Neural progenitor cell (in vitro differentiated cells): ENCODE measurements at regions not wholly inside any gene's neighbourhood (a gene's known extent, or its start where the extent isn't known, plus 50 kb on each side); places are given as distances from the start of the nearest gene placed in this dataset.
"Not testable (repeated sequence)": the region's sequence is repeated elsewhere in the genome, so short reads cannot be mapped to it uniquely, and the experiment has no call there.

ENCODE experiments used
- DNase-seq: peaks from one replicate; pipeline ENCODE4 v3.0.0-alpha.2; 2016; ENCODE audit warnings: low spot score
- H2AFZ ChIP-seq: fragments of 200-600 bp; sonication (generic); replicated peaks from 2 replicates; pipeline ENCODE4 v1.6.1; 2016; ENCODE audit warnings: antibody characterized with exemption
- H3F3A ChIP-seq: fragments of 200-600 bp; sonication (generic); 2 replicates; pipeline ENCODE4 v1.6.1; 2016; ENCODE audit warnings: antibody characterized with exemption, low read depth
- H3K27ac ChIP-seq: fragments of 200-600 bp; sonication (generic); 2 replicates; pipeline ENCODE4 v1.5.1; 2016; ENCODE audit warnings: mild to moderate bottlenecking
- H3K27me3 ChIP-seq: fragments of 200-600 bp; sonication (generic); 2 replicates; pipeline ENCODE4 v1.6.1; 2016; ENCODE audit warnings: mild to moderate bottlenecking, moderate library complexity
- H3K36me3 ChIP-seq: fragments of 200-600 bp; sonication (generic); 2 replicates; pipeline ENCODE4 v1.5.1; 2016
- H3K4me1 ChIP-seq: fragments of 200-600 bp; sonication (generic); 2 replicates; pipeline ENCODE4 v1.6.1; 2016; ENCODE audit warnings: mixed run types
- H3K4me2 ChIP-seq: fragments of 200-600 bp; sonication (generic); 2 replicates; pipeline ENCODE4 v1.6.1; 2016
- H3K4me3 ChIP-seq: fragments of 200-600 bp; sonication (generic); 2 replicates; pipeline ENCODE4 v1.5.1; 2016
- H3K79me2 ChIP-seq: fragments of 200-600 bp; sonication (generic); 2 replicates; pipeline ENCODE4 v1.6.1; 2016; ENCODE audit warnings: low read depth
- H3K9ac ChIP-seq: fragments of 200-600 bp; sonication (generic); 2 replicates; pipeline ENCODE4 v1.6.1; 2016
- H3K9me3 ChIP-seq: fragments of 200-600 bp; sonication (generic); 2 replicates; pipeline ENCODE4 v1.5.1; 2016; ENCODE audit warnings: low read depth
- H4K20me1 ChIP-seq: fragments of 200-600 bp; sonication (generic); 2 replicates; pipeline ENCODE4 v1.6.1; 2016; ENCODE audit warnings: low read depth
- H3K27ac Mint-ChIP-seq: 3 replicates; pipeline ENCODE4 v1.8.0; 2021; ENCODE audit warnings: mixed read lengths
- H3K27me3 Mint-ChIP-seq: 2 replicates; pipeline ENCODE4 v1.8.0; 2022; ENCODE audit warnings: low read depth, mild to moderate bottlenecking, inconsistent platforms, moderate library complexity, mixed read lengths; ENCODE audit not compliant: insufficient read depth
- H3K36me3 Mint-ChIP-seq: 3 replicates; pipeline ENCODE4 v1.8.0; 2021; ENCODE audit warnings: mixed read lengths
- H3K4me1 Mint-ChIP-seq: 3 replicates; pipeline ENCODE4 v1.8.0; 2021; ENCODE audit warnings: mixed read lengths
- H3K4me3 Mint-ChIP-seq: 3 replicates; pipeline ENCODE4 v1.8.0; 2021; ENCODE audit warnings: mild to moderate bottlenecking, moderate library complexity, mixed read lengths
- H3K9me3 Mint-ChIP-seq: 3 replicates; pipeline ENCODE4 v1.8.0; 2020; ENCODE audit warnings: mixed read lengths
- CTCF ChIP-seq: fragments of 200-600 bp; sonication (generic); IDR thresholded peaks from 2 replicates; pipeline ENCODE4 v1.5.1; 2017; ENCODE audit warnings: antibody characterized with exemption, mild to moderate bottlenecking
- EZH2 ChIP-seq: fragments of 200-600 bp; sonication (generic); IDR thresholded peaks from 2 replicates; pipeline ENCODE4 v1.6.1; 2017; ENCODE audit warnings: antibody characterized with exemption, mild to moderate bottlenecking, moderate library complexity
- EZH2phosphoT487 ChIP-seq: fragments of 200-600 bp; sonication (generic); IDR thresholded peaks from 2 replicates; pipeline ENCODE4 v1.6.1; 2017; ENCODE audit warnings: antibody characterized with exemption

GRCh38 chr12:46071335-46071734, 81.0 kb upstream of the SCAF11 start:
- no peaks in the 10 kb centered on the region for H3K79me2 ChIP-seq
- no peak overlapping the region for H3K9ac ChIP-seq
- H3K27ac Mint-ChIP-seq = no peak overlapping the region
- H3F3A ChIP-seq = no peaks in the 10 kb centered on the region
- no peak overlapping the region for H3K4me3 Mint-ChIP-seq
- no peaks in the 10 kb centered on the region for H3K9me3 ChIP-seq
- no peaks in the 10 kb centered on the region for H3K36me3 Mint-ChIP-seq
- H3K27me3 ChIP-seq = no peaks in the 10 kb centered on the region
- H3K36me3 ChIP-seq = no peaks in the 10 kb centered on the region
- H3K4me1 ChIP-seq = no peaks in the 10 kb centered on the region
- no peaks in the 10 kb centered on the region for H3K9me3 Mint-ChIP-seq
- no peak for DNase-seq
- H3K27me3 Mint-ChIP-seq = no peaks in the 10 kb centered on the region
- no peak overlapping the region for H3K4me2 ChIP-seq
- peak overlapping the region; percentile 86 for H2AFZ ChIP-seq
- no peaks in the 10 kb centered on the region for H3K4me1 Mint-ChIP-seq
- TF ChIP-seq EZH2phosphoT487 = no peak
- no peak for TF ChIP-seq EZH2
- no peak for TF ChIP-seq CTCF
- H3K27ac ChIP-seq = no peak overlapping the region
- no peaks in the 10 kb centered on the region for H4K20me1 ChIP-seq
- no peak overlapping the region for H3K4me3 ChIP-seq

- Histone ChIP-seq H3K27me3 (no peaks in the 10 kb centered on the region), H4K20me1 (no peaks in the 10 kb centered on the region), H3K4me1 (no peaks in the 10 kb centered on the region), H2AFZ (no peak overlapping the region), H3K9me3 (no peaks in the 10 kb centered on the region), H3K4me2 (no peak overlapping the region), H3K27ac (no peak overlapping the region), H3K36me3 (no peaks in the 10 kb centered on the region), H3K79me2 (no peaks in the 10 kb centered on the region), H3F3A (no peaks in the 10 kb centered on the region), H3K4me3 (no peak overlapping the region), H3K9ac (no peak overlapping the region)
- Mint-ChIP-seq H3K4me3 (no peak overlapping the region), H3K36me3 (no peaks in the 10 kb centered on the region), H3K27ac (no peak overlapping the region), H3K4me1 (no peaks in the 10 kb centered on the region), H3K9me3 (no peaks in the 10 kb centered on the region), H3K27me3 (no peaks in the 10 kb centered on the region)
- TF ChIP-seq CTCF (no peak), EZH2 (no peak), EZH2phosphoT487 (no peak)
- DNase-seq = no peak
These were observed 76.7 kb upstream of the SCAF11 start for GRCh38 chr12:46067094-46067493.

- Mint-ChIP-seq H3K36me3 (no peaks in the 10 kb centered on the region), H3K27ac (no peak overlapping the region), H3K4me3 (no peak overlapping the region), H3K4me1 (no peaks in the 10 kb centered on the region), H3K9me3 (no peaks in the 10 kb centered on the region), H3K27me3 (no peaks in the 10 kb centered on the region)
- Histone ChIP-seq H3K36me3 (no peaks in the 10 kb centered on the region), H3K4me1 (no peaks in the 10 kb centered on the region), H3K4me3 (no peak overlapping the region), H3F3A (no peaks in the 10 kb centered on the region), H3K9ac (no peak overlapping the region), H2AFZ (no peak overlapping the region), H3K4me2 (no peak overlapping the region), H3K27ac (no peak overlapping the region), H4K20me1 (no peaks in the 10 kb centered on the region), H3K79me2 (no peaks in the 10 kb centered on the region), H3K9me3 (no peaks in the 10 kb centered on the region), H3K27me3 (no peaks in the 10 kb centered on the region)
- no peak for DNase-seq
- no peak for TF ChIP-seq EZH2phosphoT487
- no peak for TF ChIP-seq EZH2
These were observed 75.2 kb upstream of the SCAF11 start for GRCh38 chr12:46065412-46066166.

- no peak for DNase-seq
- Mint-ChIP-seq H3K27me3 (no peaks in the 10 kb centered on the region), H3K9me3 (peaks cover 6% of the 10 kb centered on the region), H3K36me3 (no peaks in the 10 kb centered on the region), H3K27ac (no peak overlapping the region), H3K4me1 (no peaks in the 10 kb centered on the region), H3K4me3 (no peak overlapping the region)
- no peak overlapping the region for H3K9ac ChIP-seq
- H3K36me3 ChIP-seq = no peaks in the 10 kb centered on the region
- no peaks in the 10 kb centered on the region for H3K27me3 ChIP-seq
- no peak for TF ChIP-seq EZH2phosphoT487
- TF ChIP-seq EZH2 = no peak
- TF ChIP-seq CTCF = no peak
- H3K4me2 ChIP-seq = no peak overlapping the region
- no peaks in the 10 kb centered on the region for H3K9me3 ChIP-seq
- no peaks in the 10 kb centered on the region for H3K79me2 ChIP-seq
- H3K4me3 ChIP-seq = no peak overlapping the region
- no peak overlapping the region for H2AFZ ChIP-seq
- H3K4me1 ChIP-seq = no peaks in the 10 kb centered on the region
- no peak overlapping the region for H3K27ac ChIP-seq
- H4K20me1 ChIP-seq = no peaks in the 10 kb centered on the region
- H3F3A ChIP-seq = no peaks in the 10 kb centered on the region
These were observed 74.2 kb upstream of the SCAF11 start for GRCh38 chr12:46064548-46064947.

GRCh38 chr12:46058697-46059096, 68.3 kb upstream of the SCAF11 start:
- not testable (repeated sequence) for H3K27me3 ChIP-seq, H3K27me3 Mint-ChIP-seq, H4K20me1 ChIP-seq, H3K4me3 ChIP-seq, DNase-seq, H3K36me3 ChIP-seq, H3F3A ChIP-seq, H3K4me1 ChIP-seq, H3K4me2 ChIP-seq, H3K36me3 Mint-ChIP-seq, H3K27ac ChIP-seq, H3K4me1 Mint-ChIP-seq, H2AFZ ChIP-seq, H3K4me3 Mint-ChIP-seq, H3K27ac Mint-ChIP-seq, H3K79me2 ChIP-seq, H3K9ac ChIP-seq
- peaks cover 22% of the 10 kb centered on the region for H3K9me3 Mint-ChIP-seq
- H3K9me3 ChIP-seq = peaks cover 15% of the 10 kb centered on the region
